Coronary artery (tissue), 2 donors: ENCODE measurements at regions not wholly inside any gene's neighbourhood (a gene's known extent, or its start where the extent isn't known, plus 50 kb on each side); places are given as distances from the start of the nearest gene placed in this dataset.

ENCODE experiments used
- DNase-seq: peaks from one replicate; pipeline ENCODE4 v3.0.0-alpha.2; 2017; ENCODE audit warnings: low spot score
- H3K27ac ChIP-seq, 2 donors: fragments of 200-600 bp; sonication (generic); one replicate each; pipeline ENCODE4 v1.5.1; 2016 to 2019
- H3K4me3 ChIP-seq: fragments of 200-600 bp; sonication (generic); 2 replicates; pipeline ENCODE4 v1.5.1; 2016; ENCODE audit warnings: mild to moderate bottlenecking, moderate library complexity
- CTCF ChIP-seq: fragments of 200-600 bp; sonication (generic); IDR thresholded peaks from one replicate; pipeline ENCODE4 v1.5.1; 2019; ENCODE audit warnings: antibody characterized with exemption

GRCh38 chr11:87440076-87440770 is 402.5 kb downstream of the TMEM135 start:
- no peak for DNase-seq
- TF ChIP-seq CTCF: no peak
- peak overlapping the region in 1 of 2 donors; percentile 43 for H3K27ac ChIP-seq
- no peak overlapping the region for H3K4me3 ChIP-seq

GRCh38 chr11:87438416-87438815 is 400.7 kb downstream of the TMEM135 start:
- no peak for DNase-seq
- Histone ChIP-seq H3K27ac (no peak overlapping the region), H3K4me3 (no peak overlapping the region)
- no peak for TF ChIP-seq CTCF

- Histone ChIP-seq H3K4me3 (no peak overlapping the region), H3K27ac (no peak overlapping the region)
- no peak for DNase-seq
- TF ChIP-seq CTCF: no peak
Measured at GRCh38 chr11:87437844-87438223, 400.1 kb downstream of the TMEM135 start.

- TF ChIP-seq CTCF: no peak
- Histone ChIP-seq H3K27ac (no peak overlapping the region), H3K4me3 (no peak overlapping the region)
- DNase-seq: no peak
Measured at GRCh38 chr11:87437133-87437843, 399.6 kb downstream of the TMEM135 start.

- no peak overlapping the region for H3K4me3 ChIP-seq
- no peak for TF ChIP-seq CTCF
- H3K27ac ChIP-seq: peak overlapping the region in 1 of 2 donors; percentile 15
- DNase-seq: no peak
Measured at GRCh38 chr11:87432022-87432421, 394.3 kb downstream of the TMEM135 start.

GRCh38 chr11:87431392-87431791 is 393.7 kb downstream of the TMEM135 start:
- no peak for DNase-seq
- Histone ChIP-seq H3K27ac (no peak overlapping the region), H3K4me3 (no peak overlapping the region)
- TF ChIP-seq CTCF: no peak

GRCh38 chr11:87430821-87431220 is 393.1 kb downstream of the TMEM135 start:
- no peak for DNase-seq

More at GRCh38 chr11:87430821-87431220, 393.1 kb downstream of the TMEM135 start:
- H3K4me3 ChIP-seq: no peak overlapping the region
- H3K27ac ChIP-seq: no peak overlapping the region
- TF ChIP-seq CTCF: no peak
